Effector CD4-positive, alpha-beta T cell (primary cell): ENCODE measurements at regions not wholly inside any gene's neighbourhood (a gene's known extent, or its start where the extent isn't known, plus 50 kb on each side); places are given as distances from the start of the nearest gene placed in this dataset.
A peak's percentile ranks its signal among the peaks of the same experiment; 100 is the strongest.

Source experiments
- DNase-seq: peaks from one replicate; pipeline ENCODE4 v3.0.0-alpha.2; 2020

GRCh38 chr6:22036699-22037098 lies 260.1 kb downstream of the PRL start:
- no peak for DNase-seq

GRCh38 chr6:22041797-22042480 lies 254.9 kb downstream of the PRL start:
- DNase-seq, result no peak

GRCh38 chr6:22042706-22043105 lies 254.1 kb downstream of the PRL start:
- DNase-seq, result no peak

GRCh38 chr6:22043284-22043962 lies 253.4 kb downstream of the PRL start:
- no peak for DNase-seq

GRCh38 chr6:22045261-22045912 lies 251.4 kb downstream of the PRL start:
- DNase-seq, result no peak

GRCh38 chr6:22049002-22049401 lies 247.8 kb downstream of the PRL start:
- DNase-seq, result no peak

GRCh38 chr6:22053391-22053997 lies 243.3 kb downstream of the PRL start:
- DNase-seq, result no peak

- DNase-seq, result no peak
Observed at GRCh38 chr6:22056398-22056797, 240.4 kb downstream of the PRL start.

- no peak for DNase-seq
Observed at GRCh38 chr6:22057962-22058361, 238.9 kb downstream of the PRL start.

GRCh38 chr6:22059126-22059525 lies 237.7 kb downstream of the PRL start:
- no peak for DNase-seq

- no peak for DNase-seq
Observed at GRCh38 chr6:22059946-22060345, 236.9 kb downstream of the PRL start.

- DNase-seq, result peak; percentile 2
Observed at GRCh38 chr6:22062807-22063408, 233.9 kb downstream of the PRL start.

GRCh38 chr6:22064558-22064957 lies 232.3 kb downstream of the PRL start:
- DNase-seq, result no peak

- no peak for DNase-seq
Observed at GRCh38 chr6:22067122-22067521, 229.7 kb downstream of the PRL start.

GRCh38 chr6:22067671-22068070 lies 229.2 kb downstream of the PRL start:
- DNase-seq, result no peak

GRCh38 chr6:22068561-22069305 lies 228.1 kb downstream of the PRL start:
- DNase-seq, result no peak

- DNase-seq, result no peak
Observed at GRCh38 chr6:22069306-22069800, 227.5 kb downstream of the PRL start.

- no peak for DNase-seq
Observed at GRCh38 chr6:22071270-22072041, 225.4 kb downstream of the PRL start.

- DNase-seq, result no peak
Observed at GRCh38 chr6:22072949-22073348, 223.9 kb downstream of the PRL start.

GRCh38 chr6:22073516-22074198 lies 223.2 kb downstream of the PRL start:
- DNase-seq, result no peak

GRCh38 chr6:22078288-22078687 lies 218.5 kb downstream of the PRL start:
- DNase-seq, result no peak
